HG02884 (cell line): ENCODE measurements at regions not wholly inside any gene's neighbourhood (a gene's known extent, or its start where the extent isn't known, plus 50 kb on each side); places are given as distances from the start of the nearest gene placed in this dataset.
"Not testable (repeated sequence)": the region's sequence is repeated elsewhere in the genome, so short reads cannot be mapped to it uniquely, and the experiment has no call there.

Experiments
- ATAC-seq: cut with Tn5 transposase; IDR thresholded peaks from one replicate; pipeline ENCODE4 v1.9.1; 2021; ENCODE audit warnings: mild to moderate bottlenecking, moderate library complexity; ENCODE audit not compliant: unreplicated experiment

DNA sequence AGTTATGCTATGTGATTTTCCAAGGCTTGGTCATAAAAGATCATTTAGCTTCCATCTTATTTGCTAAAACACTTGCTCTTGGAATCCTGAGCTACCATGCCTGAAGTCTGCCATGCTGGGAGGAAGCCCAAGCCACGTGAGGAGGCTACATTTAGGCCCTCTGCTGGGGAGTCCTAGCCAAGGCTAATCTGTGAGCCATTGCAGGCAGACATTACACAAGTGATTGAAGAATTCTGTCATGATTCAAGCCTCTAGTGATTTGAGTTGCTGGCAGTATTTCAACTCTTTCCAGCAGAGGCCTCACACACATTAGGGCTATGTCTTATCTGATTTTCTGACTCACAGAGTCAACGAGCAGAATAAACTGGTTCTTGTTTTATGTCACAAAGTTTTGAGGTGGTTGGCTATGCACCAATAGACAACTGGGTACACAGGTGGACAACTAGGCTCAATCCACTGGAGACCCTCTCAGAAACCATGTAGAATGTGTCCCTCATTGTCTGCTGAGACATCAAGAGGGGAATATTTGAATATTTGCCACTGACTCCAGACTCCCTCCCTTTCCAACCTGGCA is 227.2 kb upstream of the SULF2 start:
- ATAC-seq, result no peak

GRCh38 chr20:48011025-48011424 is 225.7 kb upstream of the SULF2 start:
- no peak for ATAC-seq

- ATAC-seq, result no peak
These were observed 225.3 kb upstream of the SULF2 start for GRCh38 chr20:48010623-48011022.

DNA sequence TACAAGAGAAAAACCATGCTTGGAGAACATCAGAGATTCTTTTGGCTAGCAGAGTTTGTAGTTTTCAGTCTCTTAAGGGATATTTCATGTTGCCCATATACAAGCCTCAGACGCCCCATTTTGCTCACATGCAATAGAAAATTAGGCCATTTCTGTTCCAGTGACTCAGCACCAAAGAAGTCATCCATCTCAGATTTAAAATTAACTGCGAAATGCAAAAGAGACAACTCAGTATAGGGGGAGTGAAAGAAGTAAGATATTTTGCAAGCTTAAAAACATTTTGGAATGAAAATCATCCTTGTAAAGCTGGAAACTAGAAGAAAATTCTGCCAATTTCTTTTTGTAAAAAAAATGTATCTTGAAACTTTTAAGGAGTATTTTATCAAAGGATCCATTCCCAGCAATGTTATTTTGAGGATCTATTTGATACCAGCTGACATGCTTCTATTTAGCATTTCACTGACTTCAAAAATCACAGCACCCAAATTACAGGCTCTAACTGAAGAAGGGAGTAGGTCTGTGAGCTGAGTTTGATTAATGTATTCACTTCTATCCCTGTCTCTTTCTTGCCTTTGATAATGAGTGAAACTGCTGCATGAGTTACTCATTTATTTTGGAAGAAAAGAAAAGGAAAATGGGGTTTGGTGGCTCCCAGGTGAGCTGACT is 223.7 kb upstream of the SULF2 start:
- ATAC-seq, result no peak

GRCh38 chr20:48007351-48007750 is 222.1 kb upstream of the SULF2 start:
- ATAC-seq, result no peak

- no peak for ATAC-seq
These were observed 221.0 kb upstream of the SULF2 start for GRCh38 chr20:48006036-48006833.

DNA sequence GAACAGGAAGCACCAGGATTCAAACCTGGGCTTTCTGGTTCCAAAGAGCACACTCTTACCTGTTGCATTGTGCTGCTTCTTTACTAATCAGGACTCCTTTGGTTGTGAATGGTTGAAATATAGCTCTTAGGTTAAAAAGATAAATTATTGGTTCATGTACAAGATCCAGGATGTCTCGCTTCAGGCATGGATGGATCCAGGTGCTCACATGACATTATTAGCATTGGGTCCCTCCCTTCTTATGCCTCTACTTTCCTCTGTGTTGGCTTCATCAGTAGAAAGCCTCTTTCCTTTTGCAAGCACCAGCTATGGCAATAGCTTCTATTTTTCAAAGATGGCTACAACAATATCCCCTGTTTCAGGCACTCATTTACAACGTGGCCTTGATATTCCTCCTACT is 217.7 kb upstream of the SULF2 start:
- ATAC-seq, result no peak

- ATAC-seq, result peak; percentile 87
These were observed 217.3 kb upstream of the SULF2 start for GRCh38 chr20:48002517-48002970.

GRCh38 chr20:47999166-47999565 is 213.9 kb upstream of the SULF2 start:
- ATAC-seq, result no peak

DNA sequence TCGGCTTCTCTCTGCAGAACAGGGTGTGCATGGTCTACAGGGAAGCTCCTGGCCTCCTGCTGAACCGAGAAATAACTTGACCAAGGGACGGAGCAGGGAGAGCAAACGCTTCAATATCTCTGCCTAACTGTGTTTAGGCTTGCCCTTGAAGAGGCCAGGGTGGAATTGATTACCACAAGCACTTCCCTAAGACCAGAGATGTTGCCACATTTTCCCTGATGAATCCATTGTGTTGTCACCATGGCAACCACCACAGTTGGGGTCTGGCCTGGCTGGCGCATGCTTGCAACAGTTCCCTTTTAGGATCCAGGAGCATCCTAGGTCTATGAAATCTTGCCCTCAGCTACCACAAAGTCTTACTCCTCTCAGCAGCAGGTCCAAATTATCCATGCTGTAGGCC is 213.5 kb upstream of the SULF2 start:
- ATAC-seq, result no peak

DNA sequence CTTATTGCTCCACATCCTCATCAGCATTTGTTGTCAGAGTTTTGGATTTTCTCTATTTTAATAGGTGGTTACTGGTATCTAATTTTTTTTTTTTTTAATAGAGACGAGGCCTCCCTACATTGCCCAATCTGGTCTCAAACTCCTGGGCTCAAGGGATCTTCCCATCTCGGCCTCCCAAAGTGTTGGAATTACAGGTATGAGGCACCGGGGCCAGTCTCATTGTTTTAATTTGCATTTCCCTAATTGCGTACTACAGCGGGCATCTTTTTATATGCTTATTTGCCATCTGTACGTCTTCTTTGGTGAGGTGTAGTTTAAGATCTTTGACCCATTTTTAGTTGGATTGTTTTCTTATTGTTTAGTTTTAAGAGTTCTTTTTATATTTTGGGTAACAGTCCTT is 210.4 kb upstream of the SULF2 start:
- ATAC-seq, result no peak

- ATAC-seq, result no peak
These were observed 208.5 kb upstream of the SULF2 start for GRCh38 chr20:47993817-47994216.

GRCh38 chr20:47993035-47993755 is 207.9 kb upstream of the SULF2 start:
- ATAC-seq, result no peak

DNA sequence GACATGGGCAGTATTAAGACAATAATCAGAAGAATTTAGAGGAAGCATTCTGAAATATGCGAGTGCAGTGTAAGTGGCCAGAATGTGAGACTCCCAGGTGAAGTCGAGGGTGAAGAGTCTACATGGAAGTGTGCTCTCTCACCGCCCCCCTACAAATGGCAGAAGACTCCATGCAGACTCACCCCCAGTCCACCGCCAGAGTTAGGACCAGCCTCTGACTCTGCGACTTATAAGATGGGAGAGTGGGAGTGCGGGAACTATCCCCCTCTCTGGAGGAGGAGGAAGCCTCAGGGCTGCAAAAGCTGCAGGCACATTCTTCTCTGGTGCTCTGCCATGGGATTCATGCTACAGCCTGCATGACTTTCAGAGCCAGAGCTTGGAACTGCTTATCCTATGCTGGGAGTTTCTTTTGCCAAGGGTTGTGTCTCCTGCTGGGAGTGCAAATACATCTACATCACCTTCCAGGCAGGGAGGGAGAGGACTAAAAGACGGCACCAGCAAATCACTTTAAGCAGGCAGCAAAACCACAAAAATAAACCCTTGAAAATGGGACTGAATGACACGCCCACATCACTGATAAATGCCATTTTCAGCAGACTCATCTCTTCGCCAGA is 206.7 kb upstream of the SULF2 start:
- no peak for ATAC-seq

GRCh38 chr20:47990507-47991150 is 205.3 kb upstream of the SULF2 start:
- ATAC-seq, result no peak

DNA sequence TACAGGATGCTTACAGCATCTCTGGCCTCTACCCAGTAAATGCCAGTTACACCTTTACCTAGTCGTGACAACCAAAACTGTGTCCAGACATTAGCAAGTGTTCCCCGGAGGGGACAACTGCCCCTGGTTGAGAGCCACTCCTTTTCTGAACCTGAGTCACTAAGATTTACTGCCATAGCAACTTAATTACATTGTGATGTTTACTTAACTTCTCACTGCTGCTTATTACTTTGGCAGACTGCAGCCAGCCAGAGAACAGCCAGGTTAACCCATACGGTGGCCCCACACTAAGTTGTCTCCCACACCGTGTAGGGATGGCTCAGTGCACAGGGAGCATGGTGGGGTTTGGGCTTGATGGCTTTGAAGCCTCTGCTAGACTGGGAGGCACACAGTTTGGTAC is 204.7 kb upstream of the SULF2 start:
- ATAC-seq, result no peak

- no peak for ATAC-seq
These were observed 203.4 kb upstream of the SULF2 start for GRCh38 chr20:47988676-47989075.

GRCh38 chr20:47985092-47985850 is 200.0 kb upstream of the SULF2 start:
- no peak for ATAC-seq

- ATAC-seq, result no peak
These were observed 199.2 kb upstream of the SULF2 start for GRCh38 chr20:47984437-47984836.

DNA sequence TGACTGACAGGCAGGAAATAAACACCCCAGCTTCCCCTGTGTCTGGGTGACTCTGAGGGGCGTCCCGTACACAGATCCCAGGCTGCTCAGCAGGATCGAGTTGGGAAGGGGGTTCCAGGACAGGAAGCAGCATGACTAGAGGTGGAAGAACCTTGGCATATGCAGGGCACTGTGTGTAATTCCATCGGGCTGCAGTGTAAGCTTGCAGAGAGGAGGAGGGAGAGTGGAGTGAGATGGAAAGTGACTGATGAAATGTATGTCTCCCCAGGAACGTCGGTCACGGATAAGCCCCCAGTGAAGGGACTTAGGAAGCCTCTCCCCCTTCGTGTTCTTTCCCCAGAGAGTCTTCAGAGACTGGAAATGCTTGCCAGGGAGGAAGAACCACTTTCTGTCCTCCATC is 198.4 kb upstream of the SULF2 start:
- not testable (repeated sequence) for ATAC-seq
